HG03469 (cell line): ENCODE measurements at regions not wholly inside any gene's neighbourhood (a gene's known extent, or its start where the extent isn't known, plus 50 kb on each side); places are given as distances from the start of the nearest gene placed in this dataset.

ENCODE experiments used
- ATAC-seq: cut with Tn5 transposase; IDR thresholded peaks from one replicate; pipeline ENCODE4 v1.9.1; 2021; ENCODE audit warnings: mild to moderate bottlenecking, moderate library complexity, moderate number of reproducible peaks; ENCODE audit not compliant: unreplicated experiment

GRCh38 chr2:9137379-9138150 lies 69.0 kb upstream of the ASAP2 start:
- ATAC-seq: no peak

- ATAC-seq: no peak
These were observed 70.6 kb upstream of the ASAP2 start for GRCh38 chr2:9135822-9136558.

GRCh38 chr2:9127316-9127715 lies 79.3 kb upstream of the ASAP2 start:
- no peak for ATAC-seq

GRCh38 chr2:9126540-9126939 lies 80.1 kb upstream of the ASAP2 start:
- ATAC-seq: no peak

GRCh38 chr2:9124231-9124741 lies 82.3 kb upstream of the ASAP2 start:
- no peak for ATAC-seq

- no peak for ATAC-seq
These were observed 83.5 kb upstream of the ASAP2 start for GRCh38 chr2:9123069-9123468.

- no peak for ATAC-seq
These were observed 84.2 kb upstream of the ASAP2 start for GRCh38 chr2:9122367-9122766.

GRCh38 chr2:9118383-9118960 lies 88.1 kb upstream of the ASAP2 start:
- ATAC-seq: no peak

GRCh38 chr2:9115229-9115628 lies 91.4 kb upstream of the ASAP2 start:
- no peak for ATAC-seq

- ATAC-seq: no peak
These were observed 92.2 kb upstream of the ASAP2 start for GRCh38 chr2:9114458-9114857.

- ATAC-seq: no peak
These were observed 92.7 kb upstream of the ASAP2 start for GRCh38 chr2:9113916-9114315.

GRCh38 chr2:9113262-9113661 lies 93.3 kb upstream of the ASAP2 start:
- ATAC-seq: no peak

- no peak for ATAC-seq
These were observed 94.4 kb upstream of the ASAP2 start for GRCh38 chr2:9112079-9112721.

- ATAC-seq: no peak
These were observed 95.6 kb upstream of the ASAP2 start for GRCh38 chr2:9110893-9111569.

- ATAC-seq: no peak
These were observed 96.2 kb upstream of the ASAP2 start for GRCh38 chr2:9110346-9110884.

GRCh38 chr2:9109871-9110270 lies 96.7 kb upstream of the ASAP2 start:
- ATAC-seq: no peak

GRCh38 chr2:9108210-9108967 lies 98.2 kb upstream of the ASAP2 start:
- no peak for ATAC-seq

- no peak for ATAC-seq
These were observed 99.2 kb upstream of the ASAP2 start for GRCh38 chr2:9107168-9108025.
